Keratinocyte (primary cell): ENCODE measurements at regions not wholly inside any gene's neighbourhood (a gene's known extent, or its start where the extent isn't known, plus 50 kb on each side); places are given as distances from the start of the nearest gene placed in this dataset.

Experiments used
- CTCF ChIP-seq, 3 experiments: IDR thresholded peaks in 1 of 3; conservative IDR thresholded peaks in 1 of 3; optimal IDR thresholded peaks in 1 of 3; 2 replicates in 2 of 3; 3 replicates in 1 of 3; pipeline versions ENCODE3 to v1.5.1; 2011; ENCODE audit warnings: low read length in 3 of 3, mild to moderate bottlenecking in 3 of 3, moderate library complexity in 2 of 3, control low read depth in 1 of 3, inconsistent platforms in 1 of 3; ENCODE audit not compliant: insufficient read depth in 2 of 3; ENCODE audit errors: extremely low read depth in 1 of 3
- EZH2 ChIP-seq: IDR thresholded peaks from one replicate; pipeline ENCODE4 v1.6.1; 2012; ENCODE audit warnings: inconsistent platforms, mild to moderate bottlenecking, low read length, moderate library complexity

- TF ChIP-seq CTCF (optimal IDR thresholded peaks at IDR 0.05 in 1 of 3, IDR thresholded peaks at IDR 0.05 in 1 of 3, conservative IDR thresholded peaks at IDR 0.05 in 1 of 3; ENCODE audit: extremely low read depth in 1 of 3, insufficient read depth in 2 of 3, low read length in 3 of 3): no peak
- TF ChIP-seq EZH2: no peak
These were observed 175.8 kb upstream of the TMEM229A start for GRCh38 chr7:124208642-124209041.
